ENCODE measurements at regions not wholly inside any gene's neighbourhood (a gene's known extent, or its start where the extent isn't known, plus 50 kb on each side); places are given as distances from the start of the nearest gene placed in this dataset.

GRCh38 chr2:81600088-81600487 lies 1295.5 kb upstream of the LRRTM1 start:
- no peak for TF ChIP-seq POLR2A (IDR thresholded peaks at IDR 0.05)
- no peak for TF ChIP-seq CTCF (IDR thresholded peaks at IDR 0.05)

All from heart left ventricle (tissue), 13 donors.